Left renal pelvis (tissue), 4 donors: ENCODE measurements at regions not wholly inside any gene's neighbourhood (a gene's known extent, or its start where the extent isn't known, plus 50 kb on each side); places are given as distances from the start of the nearest gene placed in this dataset.

Source experiments
- DNase-seq, 4 donors: peaks; one replicate each; pipeline ENCODE4 v3.0.0-alpha.2; 2013; ENCODE audit warnings: low read depth in 4 of 4, low spot score in 3 of 4

GRCh38 chr4:156505341-156505955, 466.2 kb downstream of the PDGFC start:
- DNase-seq = no peak

GRCh38 chr4:156503119-156503518, 468.5 kb downstream of the PDGFC start:
- DNase-seq = no peak

- no peak for DNase-seq
Measured at GRCh38 chr4:156501962-156502361, 469.6 kb downstream of the PDGFC start.

DNA sequence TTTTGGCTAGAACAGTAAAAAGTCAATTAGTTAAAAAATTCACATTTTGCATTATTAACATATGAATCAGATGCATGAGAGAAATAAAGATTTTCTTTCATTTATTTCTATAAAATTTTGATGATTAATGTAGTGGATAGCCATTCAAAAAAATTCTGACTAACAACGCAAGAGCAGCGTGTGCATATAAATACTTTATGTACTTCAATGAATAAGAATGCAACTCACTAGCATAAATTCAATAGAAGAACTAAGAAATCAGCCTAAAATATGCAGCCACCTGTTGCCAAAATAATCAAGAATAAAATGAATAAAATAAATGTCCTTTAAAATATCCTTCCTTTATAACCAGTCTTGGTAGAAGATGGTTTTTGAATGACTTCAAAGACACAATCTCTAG, 471.9 kb downstream of the PDGFC start:
- no peak for DNase-seq

DNA sequence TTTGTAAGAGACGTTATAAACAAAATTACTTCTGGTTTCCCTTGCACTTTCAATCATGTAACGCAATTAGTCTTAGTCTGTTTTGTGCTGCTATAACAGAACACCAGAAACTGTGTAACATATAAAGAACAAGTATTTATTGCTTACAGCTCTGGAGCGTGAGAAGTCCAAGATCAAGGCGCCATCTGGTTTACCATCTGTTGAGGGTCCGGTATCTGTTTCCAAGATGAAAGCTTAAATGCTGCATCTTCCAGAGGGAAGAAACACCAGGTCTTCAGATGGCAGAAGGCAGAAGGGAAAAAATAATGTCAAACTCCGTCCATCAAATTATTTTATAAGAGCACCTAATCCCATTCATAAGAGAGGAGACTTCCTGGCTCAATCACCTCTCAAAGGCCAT, 474.1 kb downstream of the PDGFC start:
- DNase-seq = no peak

GRCh38 chr4:156496797-156497196, 474.8 kb downstream of the PDGFC start:
- DNase-seq = no peak

DNA sequence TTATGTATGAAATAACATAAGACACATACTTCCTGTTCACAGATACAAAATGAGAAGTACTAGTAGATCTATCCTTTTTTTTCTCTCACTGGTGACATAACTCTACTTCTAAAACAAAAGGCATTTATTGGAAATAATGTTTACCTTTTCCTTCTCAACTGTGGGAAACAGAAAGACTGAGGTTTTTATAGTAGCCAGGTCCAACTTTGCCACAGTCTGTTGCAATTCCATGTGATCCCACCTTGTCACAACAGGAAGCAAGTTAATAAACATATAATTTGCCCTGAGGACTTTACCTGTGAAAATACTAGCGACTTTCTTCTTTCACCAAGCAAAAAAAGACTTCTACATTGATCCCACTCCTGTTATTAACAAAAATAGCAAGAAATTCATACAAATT, 475.8 kb downstream of the PDGFC start:
- no peak for DNase-seq

GRCh38 chr4:156495091-156495490, 476.5 kb downstream of the PDGFC start:
- no peak for DNase-seq

GRCh38 chr4:156493858-156494257, 477.7 kb downstream of the PDGFC start:
- no peak for DNase-seq

- no peak for DNase-seq
Measured at GRCh38 chr4:156487107-156487506, 484.5 kb downstream of the PDGFC start.

DNA sequence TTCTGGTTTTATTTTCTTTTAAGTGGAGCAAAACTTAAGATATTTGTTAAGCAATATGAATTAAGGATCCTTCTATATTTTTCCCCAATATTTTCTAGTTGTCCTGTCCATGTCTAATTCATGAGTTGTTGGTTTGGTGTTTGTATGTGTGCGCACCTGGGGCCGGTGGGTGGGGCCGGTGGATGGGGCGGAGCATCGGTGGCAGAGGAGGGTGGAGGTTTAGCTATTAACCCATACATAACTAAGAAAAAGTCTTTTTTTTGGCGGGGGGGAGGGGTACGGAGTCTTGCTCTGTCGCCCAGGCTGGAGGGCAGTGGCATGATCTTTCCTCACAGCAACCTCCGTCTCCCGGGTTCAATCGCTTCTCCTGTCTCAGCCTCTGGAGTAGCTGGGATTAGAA, 489.8 kb downstream of the PDGFC start:
- no peak for DNase-seq

DNA sequence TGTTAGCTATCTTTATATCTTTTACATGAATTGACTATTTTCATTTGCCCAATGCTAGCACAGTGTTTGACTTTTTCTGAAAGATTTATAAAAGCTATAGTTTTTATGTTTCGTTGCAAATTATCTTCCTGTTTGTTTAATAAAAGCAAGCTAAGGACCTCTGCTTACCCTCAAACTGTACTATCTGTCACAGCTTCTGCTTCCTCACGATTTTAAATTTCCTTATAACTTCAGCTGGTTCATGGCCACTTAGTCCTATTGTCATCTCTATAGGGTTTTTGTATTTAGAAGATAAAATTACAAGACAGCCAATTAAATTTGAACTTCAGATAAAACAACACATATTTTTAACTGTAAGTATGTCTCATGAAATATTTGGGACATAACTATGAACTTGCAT, 494.0 kb downstream of the PDGFC start:
- DNase-seq = no peak

DNA sequence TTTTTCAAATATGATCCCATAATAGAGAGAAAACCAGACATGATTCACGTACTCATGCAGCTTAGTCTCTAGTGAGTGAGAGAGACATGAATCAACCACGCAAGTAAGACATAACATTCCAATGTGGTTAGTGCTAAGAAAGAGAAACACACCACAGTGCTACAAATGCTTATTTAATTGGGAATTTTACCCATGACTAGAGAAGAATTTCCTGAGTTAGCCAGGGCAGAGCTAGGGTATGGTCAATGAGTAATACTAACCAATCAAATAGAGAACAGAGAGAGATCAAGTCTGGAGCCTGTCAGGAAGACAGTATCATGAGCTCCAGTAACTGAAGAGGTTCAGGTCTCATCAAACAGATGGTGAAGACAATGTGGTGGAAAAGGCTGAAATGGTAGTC, 495.2 kb downstream of the PDGFC start:
- no peak for DNase-seq

DNA sequence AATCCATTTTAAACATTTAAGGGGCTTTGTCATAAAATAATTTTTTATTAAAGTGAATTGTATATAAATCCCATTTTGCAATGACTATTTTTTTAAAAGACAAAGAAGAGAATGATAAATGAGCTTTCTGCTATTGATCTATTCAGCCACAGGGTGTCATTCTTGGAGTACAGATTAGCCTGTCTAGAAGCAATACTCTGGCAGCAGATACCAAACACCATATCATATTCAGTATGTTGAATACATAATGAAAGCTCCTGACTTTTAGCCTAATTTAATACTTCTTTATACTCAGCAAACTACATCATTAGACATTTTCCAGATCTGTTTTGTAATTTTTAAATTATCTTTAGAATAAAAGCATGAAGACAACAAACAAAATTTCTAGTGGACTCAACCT, 496.3 kb downstream of the PDGFC start:
- DNase-seq = peak; percentile 5 to 8 (median 6)

GRCh38 chr4:156473151-156473550, 498.4 kb downstream of the PDGFC start:
- DNase-seq = no peak

- DNase-seq = no peak
Measured at GRCh38 chr4:156472624-156473023, 499.0 kb downstream of the PDGFC start.

- DNase-seq = no peak
Measured at GRCh38 chr4:156459584-156459983, 505.9 kb upstream of the CTSO start.

DNA sequence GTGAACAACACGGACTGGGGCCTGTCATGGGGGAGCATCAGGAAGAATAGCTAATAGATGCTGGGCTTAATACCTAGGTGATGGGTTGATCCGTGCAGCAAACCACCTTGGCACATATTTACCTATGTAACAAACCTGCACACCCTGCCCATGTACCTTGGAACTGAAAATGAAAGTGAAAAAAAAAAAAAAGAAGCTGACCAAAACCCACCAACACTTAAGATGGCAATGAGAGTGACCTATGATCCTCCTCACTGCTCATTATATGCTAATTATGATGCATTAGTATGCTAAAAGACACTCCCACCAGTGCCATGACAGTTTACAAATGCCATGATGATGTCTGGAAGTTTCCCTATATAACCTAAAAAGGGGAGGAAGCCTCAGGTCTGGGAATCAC, 503.2 kb upstream of the CTSO start:
- no peak for DNase-seq

DNA sequence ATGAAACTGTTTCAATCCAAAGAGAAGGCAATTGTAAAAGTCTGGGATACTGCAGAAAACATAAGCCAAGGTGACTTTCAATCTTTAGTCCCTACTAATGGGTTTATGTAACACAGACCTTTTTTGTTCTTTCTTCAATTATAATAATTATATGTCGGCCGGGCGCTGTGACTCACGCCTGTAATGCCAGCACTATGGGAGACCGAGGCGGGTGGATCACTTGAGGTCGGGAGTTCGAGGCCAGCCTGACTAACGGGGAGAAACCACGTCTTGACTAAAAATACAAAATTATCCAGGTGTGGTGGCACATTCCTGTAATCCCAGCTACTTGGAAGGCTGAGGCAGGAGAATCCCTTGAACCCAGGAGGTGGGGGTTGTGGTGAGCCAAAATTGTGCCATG, 489.8 kb upstream of the CTSO start:
- DNase-seq = no peak

GRCh38 chr4:156442912-156443311, 489.2 kb upstream of the CTSO start:
- no peak for DNase-seq

DNA sequence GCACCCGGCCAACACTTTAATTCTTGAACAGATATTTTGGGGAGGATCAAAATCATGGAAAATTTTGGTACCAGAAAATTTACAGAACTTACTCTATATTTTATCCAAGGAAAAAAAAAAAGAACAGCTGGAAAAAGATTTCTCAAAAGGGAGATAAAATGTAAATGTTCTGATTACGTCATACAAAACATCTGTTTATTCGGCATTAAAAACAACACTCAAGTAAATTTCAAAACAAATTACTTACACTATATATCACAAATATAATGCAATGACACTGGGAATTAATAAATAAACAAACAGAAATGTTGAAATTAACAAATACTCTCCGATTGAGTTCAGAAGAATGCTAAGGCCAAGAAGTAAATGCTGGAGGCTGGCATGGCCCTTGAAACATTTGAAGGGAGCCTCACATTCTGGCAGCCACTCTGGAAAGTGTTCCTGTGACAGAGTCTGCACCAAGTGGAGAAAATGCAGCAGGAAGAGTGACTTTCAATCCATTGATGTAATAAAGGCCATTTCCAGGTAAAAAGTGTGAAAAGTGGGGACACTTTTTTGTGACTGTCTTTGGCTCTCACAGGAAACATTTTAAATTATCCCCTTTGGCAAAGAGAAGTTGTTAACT, 486.0 kb upstream of the CTSO start:
- DNase-seq = no peak

- no peak for DNase-seq
Measured at GRCh38 chr4:156437666-156438065, 484.0 kb upstream of the CTSO start.

GRCh38 chr4:156422576-156422975, 468.9 kb upstream of the CTSO start:
- DNase-seq = no peak
